Stimulated activated CD8-positive, alpha-beta memory T cell treated with anti-CD3 and anti-CD28 coated beads, Interleukin-2, amount 100 ng/mL, for 48 hours (primary cell): ENCODE measurements at regions not wholly inside any gene's neighbourhood (a gene's known extent, or its start where the extent isn't known, plus 50 kb on each side); places are given as distances from the start of the nearest gene placed in this dataset.
"Not testable (repeated sequence)": the region's sequence is repeated elsewhere in the genome, so short reads cannot be mapped to it uniquely, and the experiment has no call there.

Source experiments
- DNase-seq, 2 donors: peaks; one replicate each; pipeline ENCODE4 v3.0.0-alpha.2; 2020; ENCODE audit warnings: low read depth in 2 of 2

DNA sequence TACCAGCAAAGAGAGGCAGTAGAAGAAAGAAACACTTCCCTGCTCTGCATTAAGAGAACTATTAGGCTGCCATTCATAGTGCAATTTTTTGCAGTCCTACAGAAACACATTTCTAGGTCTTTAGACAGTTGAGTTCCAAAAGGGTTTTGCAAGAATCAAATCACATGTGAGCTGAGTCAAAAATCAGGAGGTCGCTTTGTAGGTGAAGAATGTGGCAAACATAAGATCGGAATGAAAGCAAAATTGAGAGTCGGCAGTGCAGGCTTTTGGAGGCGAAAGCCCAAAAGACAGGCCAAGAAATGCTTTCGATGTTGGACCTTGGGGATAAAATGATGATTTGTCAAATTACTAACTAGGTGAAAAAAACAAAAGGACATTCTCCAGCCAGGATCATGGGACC, 213.5 kb upstream of the NRIP1 start:
- no peak for DNase-seq

DNA sequence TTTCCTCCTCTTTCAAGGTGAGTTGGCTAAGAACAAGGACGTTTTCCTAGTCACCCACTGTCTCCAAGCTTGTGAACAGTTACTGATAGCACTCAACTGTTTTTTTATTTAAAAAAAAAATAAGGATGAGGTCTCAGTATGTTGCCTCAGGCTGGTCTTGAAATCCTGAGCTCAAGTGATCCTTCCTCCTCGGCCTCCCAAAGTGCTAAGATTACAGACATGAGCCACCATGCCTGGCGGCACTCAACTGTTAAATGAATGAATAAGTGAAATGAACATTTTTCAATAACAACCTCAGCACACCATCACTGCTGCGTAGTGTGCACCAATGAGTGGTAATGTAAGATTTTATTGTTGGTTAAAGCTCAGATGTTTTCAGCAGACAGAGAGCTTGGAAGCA, 214.1 kb upstream of the NRIP1 start:
- DNase-seq = no peak

DNA sequence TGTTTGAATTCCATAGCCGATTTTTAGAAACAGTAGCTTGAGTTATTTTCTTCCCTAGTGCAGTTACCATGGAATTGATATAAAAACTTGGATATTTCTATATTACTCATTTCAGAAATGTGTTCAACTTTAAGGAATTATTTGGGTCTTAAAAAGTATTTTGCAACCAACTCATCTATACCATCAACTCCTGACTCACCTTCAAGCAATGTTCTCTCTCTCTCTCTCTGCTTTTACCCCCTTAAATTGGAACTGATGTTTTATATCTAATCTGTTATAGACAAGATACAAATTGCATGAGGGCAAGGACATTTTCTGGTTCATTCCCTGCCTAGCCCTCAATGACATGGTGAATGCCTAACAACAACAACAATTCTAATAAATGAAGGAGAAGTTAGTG, 214.7 kb upstream of the NRIP1 start:
- DNase-seq = no peak

DNA sequence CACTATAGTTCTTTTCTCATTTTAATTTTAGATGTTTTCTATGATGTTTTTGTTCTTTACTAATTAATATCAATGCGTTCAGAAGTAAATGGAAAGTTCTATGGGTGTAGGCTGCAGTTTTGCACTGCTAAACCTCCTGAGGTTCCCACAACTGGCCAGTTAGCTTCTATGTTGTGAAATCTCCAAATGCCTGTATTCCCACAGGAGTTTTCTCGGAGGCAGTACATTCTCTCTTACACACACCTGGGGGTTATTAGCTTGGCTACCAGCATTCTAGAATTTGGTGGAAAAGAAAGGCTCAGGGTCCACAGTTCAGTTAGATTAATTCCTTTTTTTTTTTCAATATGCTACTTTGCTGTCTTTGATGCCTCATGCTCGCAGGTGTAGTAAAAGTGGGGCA, 216.9 kb upstream of the NRIP1 start:
- DNase-seq = no peak

DNA sequence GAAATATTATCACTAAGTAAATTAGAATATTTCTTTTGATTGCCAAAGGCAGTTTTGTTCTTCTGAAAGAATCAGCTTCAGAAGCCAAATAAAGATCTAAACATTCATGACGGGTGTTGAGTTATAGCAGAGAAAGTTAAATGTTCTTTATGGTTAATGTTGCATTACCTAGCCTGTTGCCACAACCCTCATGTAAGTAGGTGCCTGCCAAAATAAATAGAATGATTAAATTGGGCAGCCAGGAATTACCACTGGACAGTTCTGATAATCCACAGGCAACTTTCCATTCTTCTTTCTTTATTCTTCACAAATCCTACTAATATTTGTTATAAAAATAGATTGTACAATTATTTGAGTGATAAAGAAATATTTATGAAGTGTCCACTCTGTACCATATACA, 217.9 kb upstream of the NRIP1 start:
- no peak for DNase-seq

DNA sequence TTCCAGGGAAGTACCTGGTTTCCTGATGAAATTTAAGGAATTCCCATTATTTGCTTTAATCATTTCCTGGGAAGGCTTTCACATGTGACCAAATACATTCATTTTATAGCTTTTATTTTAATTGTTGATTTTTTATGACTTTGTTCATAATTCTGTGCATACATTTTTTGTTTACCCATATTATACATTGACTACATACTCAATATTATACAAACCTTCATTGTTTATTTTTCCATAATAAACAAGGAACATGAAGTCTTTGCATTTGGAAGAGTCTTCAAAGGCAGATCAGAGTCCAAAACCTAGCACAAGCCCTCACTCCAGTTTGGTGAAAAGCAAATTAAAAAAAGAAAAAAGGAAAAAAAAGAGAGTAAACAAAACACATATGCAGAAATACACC, 218.3 kb upstream of the NRIP1 start:
- no peak for DNase-seq

DNA sequence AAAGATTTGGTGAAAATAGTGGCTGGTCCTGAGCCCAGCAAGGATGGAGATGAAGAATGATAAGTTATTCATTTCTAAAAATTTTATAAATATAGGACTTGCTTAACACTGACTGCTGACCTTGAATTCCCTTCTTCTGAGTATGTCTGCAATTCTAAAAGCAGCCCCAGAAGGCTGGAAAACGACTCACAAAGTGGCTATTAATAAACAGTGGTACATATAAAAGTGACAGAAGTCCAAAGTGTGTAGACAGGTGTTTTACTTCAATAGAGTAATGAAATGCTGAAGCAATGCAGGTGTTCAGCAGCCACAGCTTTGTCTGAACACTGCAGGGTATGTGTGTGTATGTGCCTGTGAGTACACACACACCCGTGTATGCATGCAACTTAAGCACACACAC, 219.0 kb upstream of the NRIP1 start:
- DNase-seq = no peak

DNA sequence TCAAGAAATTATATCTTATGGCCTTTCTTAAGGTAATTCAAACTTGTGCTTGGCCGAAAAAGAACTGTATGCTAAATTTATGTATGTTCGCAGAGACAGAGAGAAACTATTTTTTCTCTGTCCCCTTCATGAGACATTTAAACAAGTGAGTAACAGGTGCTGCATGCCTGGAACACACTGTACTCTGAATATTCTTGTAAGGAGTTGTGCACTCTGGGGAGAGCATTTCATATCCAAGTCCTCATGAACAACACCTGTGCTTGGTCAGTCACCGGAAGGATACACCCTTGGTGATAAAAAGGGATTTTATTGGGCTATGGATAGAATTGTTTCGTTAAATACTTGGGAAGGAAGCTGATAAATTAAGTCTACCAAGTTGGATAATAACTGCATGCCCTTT, 220.8 kb upstream of the NRIP1 start:
- no peak for DNase-seq

DNA sequence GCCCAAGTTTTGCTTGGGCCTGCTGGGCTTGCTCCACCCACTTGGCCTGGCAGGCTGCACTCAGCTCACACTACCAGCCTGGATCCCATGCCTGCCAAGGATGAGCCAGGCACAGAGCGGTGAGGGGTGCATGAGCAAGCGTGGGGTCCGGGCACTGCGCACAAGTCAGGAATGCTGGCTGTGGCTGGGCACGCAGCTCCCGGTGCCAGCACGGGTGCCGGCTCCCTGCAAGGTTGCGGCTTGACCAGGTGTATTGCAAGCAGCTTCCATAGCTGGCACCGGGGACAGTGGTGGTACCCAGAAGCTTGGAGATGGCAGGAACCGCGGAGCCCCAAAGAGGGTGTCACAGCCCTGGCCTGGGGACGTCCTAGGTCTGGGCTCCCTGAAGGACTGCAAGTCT, 224.4 kb upstream of the NRIP1 start:
- no peak for DNase-seq

DNA sequence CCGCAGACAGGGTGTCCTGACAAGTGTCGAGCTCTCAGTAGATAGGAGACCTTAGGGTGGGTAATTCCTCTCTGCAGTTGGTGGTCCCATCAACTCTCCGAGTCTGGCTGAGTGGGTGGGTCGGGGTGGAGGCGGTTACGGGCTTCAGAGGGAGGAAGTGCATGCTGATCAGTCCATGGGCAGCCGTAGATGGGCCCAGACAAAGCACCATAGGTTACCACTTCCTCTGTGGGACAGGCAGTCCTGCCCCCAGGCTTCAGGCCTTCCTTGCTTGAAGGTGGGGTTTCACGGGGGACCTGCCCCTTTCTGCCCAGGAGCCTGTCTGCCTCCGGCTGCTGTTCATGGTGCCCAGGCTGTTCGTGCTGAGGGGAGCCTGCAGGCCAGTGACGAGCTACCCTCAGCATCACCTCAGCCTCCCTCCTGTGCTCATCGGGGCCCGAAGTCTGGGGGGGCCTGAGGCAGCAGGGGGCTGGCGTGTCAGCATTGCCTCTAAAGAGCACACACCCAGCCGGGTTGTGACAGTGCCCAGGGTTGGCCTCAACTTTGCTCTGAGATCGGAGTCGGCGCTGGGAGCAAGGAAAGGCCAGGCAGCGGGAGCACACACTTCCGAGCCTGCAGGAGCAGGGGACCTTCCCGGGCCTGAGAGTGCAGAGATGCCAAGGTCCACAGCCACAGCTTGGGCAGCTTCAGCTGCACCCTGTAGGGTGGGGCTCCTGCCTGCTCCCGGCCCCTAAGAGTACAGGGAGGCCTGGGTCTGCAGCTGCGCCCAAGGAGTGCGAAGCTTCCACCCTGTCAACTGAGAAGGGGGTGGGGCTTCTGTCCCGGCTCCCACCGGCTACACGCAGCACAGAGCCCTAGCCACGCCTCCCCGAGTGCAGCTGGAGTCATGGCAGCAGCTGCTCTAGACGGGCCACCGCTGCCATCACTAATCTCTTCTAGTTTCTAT, 225.4 kb upstream of the NRIP1 start:
- no peak for DNase-seq

DNA sequence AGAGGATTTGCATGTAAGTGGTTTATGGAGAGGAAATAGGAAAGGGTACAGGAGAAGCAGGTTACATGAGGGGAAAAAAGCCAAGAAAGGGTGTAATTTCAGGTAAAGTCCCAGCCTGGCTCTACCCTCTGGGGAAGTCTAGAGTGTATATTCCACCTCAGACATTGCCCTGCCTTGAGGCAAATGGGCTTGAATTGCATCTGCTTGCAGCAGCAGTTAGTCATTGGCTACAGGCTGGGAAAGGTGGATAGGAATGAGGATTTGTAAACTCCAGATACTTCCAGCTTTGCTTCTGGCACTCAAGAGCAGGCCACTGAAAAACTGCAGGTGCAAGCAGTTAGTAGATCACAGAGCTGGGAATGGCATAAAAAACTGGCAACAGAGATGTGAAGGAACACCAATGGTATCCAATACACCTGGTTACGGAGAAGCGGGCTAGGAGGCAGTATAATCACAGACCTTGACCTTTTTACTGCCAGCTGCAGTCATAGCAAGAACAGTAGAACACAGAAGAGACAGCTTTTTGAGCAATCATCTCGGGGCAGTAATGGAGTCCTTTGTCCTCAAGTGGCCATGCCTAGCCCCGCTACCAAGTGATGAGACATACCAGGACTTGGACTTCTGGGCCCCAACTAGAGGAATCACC, 226.9 kb upstream of the NRIP1 start:
- no peak for DNase-seq

DNA sequence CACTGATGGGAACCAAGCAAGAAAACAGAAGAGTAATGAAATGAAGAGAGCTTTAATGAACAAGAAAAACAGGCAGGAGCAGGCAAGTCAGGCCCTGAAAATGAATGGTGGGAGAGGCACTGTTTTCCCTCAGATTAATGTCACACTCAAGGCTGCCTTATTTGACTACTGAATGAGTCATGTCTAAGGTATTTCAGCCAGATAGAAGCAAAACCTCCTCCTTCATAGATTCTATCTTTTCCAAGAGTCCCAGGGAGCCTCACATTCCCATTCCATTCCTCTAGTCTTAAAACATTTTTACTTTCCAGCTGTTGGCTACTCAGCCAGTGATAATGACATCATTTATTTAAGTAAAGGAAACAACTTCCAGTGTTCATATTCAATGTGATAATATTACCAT, 228.4 kb upstream of the NRIP1 start:
- no peak for DNase-seq

DNA sequence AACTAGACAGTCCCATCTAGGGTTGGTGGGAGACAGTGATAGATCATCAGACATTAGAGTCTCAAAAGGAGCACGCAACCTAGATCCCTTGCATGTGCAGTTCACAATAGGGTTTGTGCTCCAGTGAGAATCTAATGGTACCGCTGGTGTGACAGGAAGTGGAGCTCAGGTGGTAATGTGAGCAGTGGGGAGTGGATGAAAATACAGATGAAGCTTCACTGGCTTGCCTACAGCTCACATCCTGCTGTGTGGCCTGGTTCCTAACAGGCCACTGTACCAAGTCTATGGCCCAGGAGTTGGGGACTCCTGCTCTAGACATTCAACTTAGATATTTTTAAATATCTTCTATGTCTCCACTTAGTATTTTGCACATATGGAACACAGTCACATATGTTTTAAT, 231.1 kb upstream of the NRIP1 start:
- no peak for DNase-seq

DNA sequence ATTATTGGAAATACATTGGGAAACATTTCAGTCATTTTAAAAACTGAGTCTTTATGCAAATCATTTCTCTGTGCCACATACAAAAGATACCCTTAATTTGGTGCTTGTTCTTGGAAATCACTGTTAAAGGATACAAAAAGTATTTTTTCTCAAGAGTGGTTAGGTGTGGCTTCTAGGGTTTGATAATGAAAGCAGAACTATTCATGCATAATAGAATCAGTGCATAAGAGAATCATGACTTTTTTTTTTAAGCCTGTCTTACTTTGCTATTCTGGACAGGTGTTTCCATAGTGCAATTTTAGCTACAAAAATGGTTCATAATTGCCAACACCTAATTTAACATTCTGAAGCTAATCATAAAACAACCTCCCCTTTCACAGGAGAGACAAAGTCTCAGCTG, 233.0 kb upstream of the NRIP1 start:
- DNase-seq = no peak

DNA sequence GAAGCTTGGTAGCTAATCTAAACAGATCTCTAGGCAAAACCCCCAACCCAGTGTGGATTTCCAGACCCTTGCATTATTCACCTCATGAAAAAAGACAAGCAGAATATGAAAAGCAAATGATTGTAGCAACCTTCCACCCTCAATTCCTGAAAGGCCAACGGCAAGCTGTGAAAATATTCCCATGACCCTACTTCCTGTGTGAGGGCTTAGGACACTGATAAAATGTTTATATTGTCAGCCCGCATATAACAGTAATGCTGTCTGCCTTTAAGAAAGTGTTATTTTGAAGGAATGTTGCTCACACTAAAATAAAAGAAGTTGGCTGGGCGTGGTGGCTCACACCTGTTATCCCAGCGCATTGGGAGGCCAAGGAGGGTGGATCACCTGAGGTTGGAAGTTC, 233.5 kb upstream of the NRIP1 start:
- no peak for DNase-seq

DNA sequence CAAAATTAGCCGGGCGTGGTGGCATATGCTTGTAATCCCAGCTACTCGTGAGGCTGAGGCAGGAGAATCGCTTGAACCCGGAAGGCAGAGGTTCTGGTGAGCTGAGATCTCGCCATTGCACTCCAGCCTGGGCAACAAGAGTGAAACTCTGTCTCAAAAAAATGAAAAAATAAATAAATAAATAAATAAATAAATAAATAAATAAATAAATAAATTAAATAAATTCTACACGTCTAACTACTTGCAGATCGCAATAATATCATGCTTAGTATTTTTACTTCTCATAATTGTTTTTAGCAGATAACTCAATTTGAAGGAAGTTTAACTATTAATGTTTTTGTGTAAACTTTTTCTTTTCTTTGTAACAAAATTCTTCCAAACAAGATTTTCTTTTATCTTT, 234.0 kb upstream of the NRIP1 start:
- DNase-seq = not testable (repeated sequence)

DNA sequence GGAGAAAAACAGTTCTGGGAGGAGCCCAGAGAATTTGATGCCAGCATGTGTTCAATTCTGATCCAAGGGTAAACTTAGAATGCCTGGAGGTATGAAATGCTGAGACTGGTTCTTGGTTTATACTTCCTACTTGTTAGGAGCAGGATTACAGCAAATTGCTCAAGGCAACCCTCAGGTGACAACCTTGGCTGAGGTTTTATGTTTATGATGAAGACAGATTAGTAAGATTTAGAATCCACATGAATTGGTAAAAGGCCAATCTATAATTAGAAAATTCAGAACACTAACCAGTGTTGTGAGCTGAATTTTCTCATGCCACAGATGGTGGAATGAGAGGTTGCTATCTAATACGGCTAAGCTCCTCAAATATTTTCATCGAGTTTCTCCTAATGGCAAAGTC, 235.3 kb upstream of the NRIP1 start:
- DNase-seq = no peak

DNA sequence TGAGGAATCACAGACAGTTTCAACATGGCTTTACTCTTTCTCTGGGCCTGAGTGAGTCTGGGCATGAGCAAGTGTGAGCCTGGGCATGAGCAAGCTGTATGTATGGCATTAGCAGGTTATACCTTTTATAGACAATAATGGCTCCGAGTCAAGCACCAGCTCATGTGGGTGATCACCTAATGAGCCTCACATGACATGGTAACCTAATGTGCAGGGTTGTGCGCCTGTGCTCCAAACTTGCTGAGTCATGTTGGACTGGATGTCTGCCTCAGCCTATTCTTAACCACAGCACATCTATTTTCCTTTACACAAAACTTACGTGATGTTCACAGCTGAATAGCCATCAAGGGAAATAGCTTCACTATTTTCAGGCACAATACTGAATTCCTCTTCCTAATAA, 236.2 kb upstream of the NRIP1 start:
- no peak for DNase-seq

DNA sequence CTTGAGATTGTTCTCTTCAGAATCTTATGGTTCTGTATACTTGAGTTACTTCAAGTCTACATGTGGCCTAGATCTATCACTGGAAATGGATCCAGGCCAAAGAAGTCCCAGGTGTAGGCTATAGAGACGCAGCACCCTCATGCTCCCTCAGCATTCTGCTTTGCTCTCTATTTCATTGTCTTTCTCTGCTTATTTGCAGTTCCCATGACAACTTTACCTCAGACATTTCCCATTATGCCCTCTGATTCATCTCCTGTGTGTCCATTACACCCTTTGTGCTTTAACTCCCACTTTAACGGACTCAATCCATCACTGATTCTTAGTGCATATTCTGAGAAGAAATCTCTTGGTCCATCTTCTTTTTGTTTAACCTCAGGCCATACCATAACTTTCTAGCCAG, 236.9 kb upstream of the NRIP1 start:
- no peak for DNase-seq

DNA sequence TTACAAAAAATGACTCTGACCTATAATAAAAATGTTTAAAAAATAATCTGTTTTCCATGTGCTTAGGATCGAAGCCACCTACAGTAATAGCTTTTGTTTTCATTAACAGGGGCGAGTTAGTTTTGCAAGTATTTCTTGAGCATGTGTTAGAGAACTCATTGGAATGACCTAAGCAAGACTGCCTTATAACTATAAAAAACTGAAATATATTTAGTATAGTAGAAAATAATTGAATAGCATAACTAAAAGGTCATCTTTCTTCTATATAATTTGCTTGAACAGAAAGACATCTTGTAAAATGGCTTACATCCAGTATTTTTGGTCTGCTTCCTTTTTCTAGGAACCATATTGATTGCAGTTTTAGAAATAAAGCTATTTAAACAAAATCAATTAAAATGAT, 241.5 kb upstream of the NRIP1 start:
- no peak for DNase-seq

DNA sequence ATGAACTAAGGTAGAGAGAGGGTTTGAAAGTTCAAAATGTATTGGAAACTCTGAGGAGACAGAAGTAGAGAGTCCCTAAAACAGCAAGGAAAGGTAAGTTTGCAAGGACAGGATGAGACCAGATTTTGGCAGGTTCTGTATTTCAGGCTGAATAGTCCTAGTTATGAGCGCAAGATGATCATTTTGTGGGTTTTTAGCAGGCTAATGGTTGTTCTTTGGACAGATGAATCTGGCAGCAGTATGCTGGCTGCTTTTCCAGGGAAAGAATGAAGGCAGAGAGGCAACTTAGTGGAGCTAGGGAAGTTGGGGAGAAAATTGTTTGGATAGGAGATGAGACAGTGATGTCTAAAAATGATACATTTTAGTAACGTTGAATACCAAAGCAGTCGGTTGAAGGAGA, 243.5 kb upstream of the NRIP1 start:
- DNase-seq = no peak

DNA sequence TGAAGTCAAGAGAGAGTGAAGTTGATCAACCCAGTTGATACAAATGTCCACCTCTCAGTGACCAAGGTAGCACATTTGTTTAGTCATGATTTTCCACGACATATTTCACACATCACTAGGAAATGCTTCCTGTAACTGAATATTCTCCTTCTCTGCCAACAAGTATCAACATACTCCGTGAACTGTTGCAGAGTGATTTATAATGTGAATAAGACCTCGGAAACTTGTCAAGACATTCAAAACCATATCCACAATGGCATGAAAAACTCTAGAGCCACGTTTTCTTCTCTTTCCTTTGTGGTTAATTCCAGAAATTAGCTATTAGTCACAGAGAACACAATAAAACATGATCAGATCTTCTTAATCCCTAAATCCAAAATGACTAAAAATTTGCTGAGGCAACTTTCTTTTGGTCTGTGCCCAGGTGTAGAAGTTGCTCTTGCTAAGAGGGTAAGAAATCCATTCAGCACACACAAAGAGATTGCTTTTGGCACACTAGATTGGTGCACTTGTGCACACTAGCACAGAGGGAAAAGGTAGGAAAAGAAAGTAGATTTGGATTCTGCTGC, 244.3 kb upstream of the NRIP1 start:
- no peak for DNase-seq

DNA sequence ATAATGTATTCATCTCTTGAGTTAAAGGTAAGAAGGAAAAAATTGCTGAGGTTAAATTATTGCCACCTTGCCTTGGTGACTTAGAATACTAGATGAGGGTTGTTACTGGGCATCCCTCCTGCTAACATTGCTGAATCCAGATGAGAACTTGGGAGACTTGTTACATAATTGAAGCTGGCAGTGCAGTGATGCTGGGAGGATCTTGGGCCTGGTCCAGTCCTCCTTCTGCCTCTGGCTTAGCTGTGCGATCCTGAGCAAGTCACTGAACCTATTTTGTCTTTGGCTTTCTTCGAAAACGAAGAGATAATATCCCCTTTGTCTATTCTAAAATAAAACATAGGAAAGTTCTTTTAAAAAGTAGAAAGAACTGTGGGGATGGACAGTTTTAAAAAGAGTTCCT, 244.9 kb upstream of the NRIP1 start:
- no peak for DNase-seq
